ENCODE measurements at regions not wholly inside any gene's neighbourhood (a gene's known extent, or its start where the extent isn't known, plus 50 kb on each side); places are given as distances from the start of the nearest gene placed in this dataset.

GRCh38 chr13:40342901-40343300, 323.5 kb downstream of the FOXO1 start:
- no peaks in the 10 kb centered on the region for H3K27me3 ChIP-seq (ENCODE audit: control insufficient read depth, insufficient read depth, low read length)
- no peak for DNase-seq (ENCODE audit: low read depth)
- H3K36me3 ChIP-seq (ENCODE audit: control insufficient read depth, insufficient read depth, low read length), result no peaks in the 10 kb centered on the region
- no peak for FAIRE-seq
- no peak overlapping the region for H3K4me3 ChIP-seq (ENCODE audit: low read depth, low read length)
- no peak for TF ChIP-seq CTCF (IDR thresholded peaks at IDR 0.05; ENCODE audit: insufficient read depth, low read length, severe bottlenecking)

- TF ChIP-seq CTCF (IDR thresholded peaks at IDR 0.05; ENCODE audit: insufficient read depth, low read length, severe bottlenecking), result no peak
- Histone ChIP-seq H3K27me3 (ENCODE audit: control insufficient read depth, insufficient read depth, low read length) (no peaks in the 10 kb centered on the region), H3K36me3 (ENCODE audit: control insufficient read depth, insufficient read depth, low read length) (no peaks in the 10 kb centered on the region), H3K4me3 (ENCODE audit: low read depth, low read length) (no peak overlapping the region)
- DNase-seq (ENCODE audit: low read depth), result no peak
- FAIRE-seq, result no peak
Measured at GRCh38 chr13:40343550-40344269, 322.7 kb downstream of the FOXO1 start.

- DNase-seq (ENCODE audit: low read depth) (no peak), FAIRE-seq (peak; percentile 89)
- TF ChIP-seq CTCF (IDR thresholded peaks at IDR 0.05; ENCODE audit: insufficient read depth, low read length, severe bottlenecking), result no peak
- Histone ChIP-seq H3K36me3 (ENCODE audit: control insufficient read depth, insufficient read depth, low read length) (no peaks in the 10 kb centered on the region), H3K27me3 (ENCODE audit: control insufficient read depth, insufficient read depth, low read length) (no peaks in the 10 kb centered on the region), H3K4me3 (ENCODE audit: low read depth, low read length) (no peak overlapping the region)
Measured at GRCh38 chr13:40344270-40345148, 321.9 kb downstream of the FOXO1 start.

GRCh38 chr13:40345149-40345514, 321.3 kb downstream of the FOXO1 start:
- no peak for DNase-seq (ENCODE audit: low read depth)
- no peak for FAIRE-seq
- Histone ChIP-seq H3K4me3 (ENCODE audit: low read depth, low read length) (no peak overlapping the region), H3K36me3 (ENCODE audit: control insufficient read depth, insufficient read depth, low read length) (no peaks in the 10 kb centered on the region), H3K27me3 (ENCODE audit: control insufficient read depth, insufficient read depth, low read length) (no peaks in the 10 kb centered on the region)
- no peak for TF ChIP-seq CTCF (IDR thresholded peaks at IDR 0.05; ENCODE audit: insufficient read depth, low read length, severe bottlenecking)

GRCh38 chr13:40345654-40346372, 320.6 kb downstream of the FOXO1 start:
- Histone ChIP-seq H3K27me3 (ENCODE audit: control insufficient read depth, insufficient read depth, low read length) (no peaks in the 10 kb centered on the region), H3K4me3 (ENCODE audit: low read depth, low read length) (no peak overlapping the region), H3K36me3 (ENCODE audit: control insufficient read depth, insufficient read depth, low read length) (no peaks in the 10 kb centered on the region)
- DNase-seq (ENCODE audit: low read depth) (no peak), FAIRE-seq (no peak)
- TF ChIP-seq CTCF (IDR thresholded peaks at IDR 0.05; ENCODE audit: insufficient read depth, low read length, severe bottlenecking), result no peak

Measured in bronchial epithelial cell (primary cell).